ENCODE measurements at regions not wholly inside any gene's neighbourhood (a gene's known extent, or its start where the extent isn't known, plus 50 kb on each side); places are given as distances from the start of the nearest gene placed in this dataset.
"Not testable (repeated sequence)": the region's sequence is repeated elsewhere in the genome, so short reads cannot be mapped to it uniquely, and the experiment has no call there.

GRCh38 chr1:200266871-200267270 is 143.0 kb downstream of the ZNF281 start:
- Histone ChIP-seq H3K9ac (ENCODE audit: low read length in 2 of 2) (no peak overlapping the region), H3K4me1 (ENCODE audit: control insufficient read depth, insufficient read depth, low read length) (no peaks in the 10 kb centered on the region), H3K27ac (ENCODE audit: low read length) (no peak overlapping the region), H3K4me3 (ENCODE audit: low read length in 2 of 2) (no peak overlapping the region), H3K9me3 (ENCODE audit: control insufficient read depth in 2 of 2, low read length in 2 of 2) (no peaks in the 10 kb centered on the region), H3K27me3 (ENCODE audit: control insufficient read depth in 1 of 2, insufficient read depth in 2 of 2, low read length in 2 of 2) (no peaks in the 10 kb centered on the region), H3K36me3 (ENCODE audit: control insufficient read depth in 2 of 2, insufficient read depth in 2 of 2, low read length in 2 of 2) (no peaks in the 10 kb centered on the region)

- H3K4me3 ChIP-seq (ENCODE audit: low read length in 2 of 2) = no peak overlapping the region
- H3K36me3 ChIP-seq (ENCODE audit: control insufficient read depth in 2 of 2, insufficient read depth in 2 of 2, low read length in 2 of 2) = no peaks in the 10 kb centered on the region
- no peaks in the 10 kb centered on the region for H3K27me3 ChIP-seq (ENCODE audit: control insufficient read depth in 1 of 2, insufficient read depth in 2 of 2, low read length in 2 of 2)
- no peaks in the 10 kb centered on the region for H3K4me1 ChIP-seq (ENCODE audit: control insufficient read depth, insufficient read depth, low read length)
- H3K27ac ChIP-seq (ENCODE audit: low read length) = no peak overlapping the region
- no peak overlapping the region for H3K9ac ChIP-seq (ENCODE audit: low read length in 2 of 2)
- no peaks in the 10 kb centered on the region for H3K9me3 ChIP-seq (ENCODE audit: control insufficient read depth in 2 of 2, low read length in 2 of 2)
Observed at GRCh38 chr1:200265881-200266280, 144.0 kb downstream of the ZNF281 start.

GRCh38 chr1:200265104-200265503 is 144.7 kb downstream of the ZNF281 start:
- H3K4me1 ChIP-seq (ENCODE audit: control insufficient read depth, insufficient read depth, low read length) = no peaks in the 10 kb centered on the region
- no peaks in the 10 kb centered on the region for H3K27me3 ChIP-seq (ENCODE audit: control insufficient read depth in 1 of 2, insufficient read depth in 2 of 2, low read length in 2 of 2)
- no peaks in the 10 kb centered on the region for H3K36me3 ChIP-seq (ENCODE audit: control insufficient read depth in 2 of 2, insufficient read depth in 2 of 2, low read length in 2 of 2)
- no peak overlapping the region for H3K4me3 ChIP-seq (ENCODE audit: low read length in 2 of 2)
- H3K9me3 ChIP-seq (ENCODE audit: control insufficient read depth in 2 of 2, low read length in 2 of 2) = no peaks in the 10 kb centered on the region
- no peak overlapping the region for H3K9ac ChIP-seq (ENCODE audit: low read length in 2 of 2)
- no peak overlapping the region for H3K27ac ChIP-seq (ENCODE audit: low read length)

- no peak overlapping the region for H3K27ac ChIP-seq (ENCODE audit: low read length)
Observed at GRCh38 chr1:200263203-200263602, 146.6 kb downstream of the ZNF281 start.

GRCh38 chr1:200262326-200262965 is 147.4 kb downstream of the ZNF281 start:
- H3K9me3 ChIP-seq (ENCODE audit: control insufficient read depth in 2 of 2, low read length in 2 of 2) = no peaks in the 10 kb centered on the region
- no peak overlapping the region for H3K9ac ChIP-seq (ENCODE audit: low read length in 2 of 2)
- H3K27me3 ChIP-seq (ENCODE audit: control insufficient read depth in 1 of 2, insufficient read depth in 2 of 2, low read length in 2 of 2) = no peaks in the 10 kb centered on the region
- H3K27ac ChIP-seq (ENCODE audit: low read length) = no peak overlapping the region
- H3K4me3 ChIP-seq (ENCODE audit: low read length in 2 of 2) = no peak overlapping the region
- H3K36me3 ChIP-seq (ENCODE audit: control insufficient read depth in 2 of 2, insufficient read depth in 2 of 2, low read length in 2 of 2) = no peaks in the 10 kb centered on the region
- H3K4me1 ChIP-seq (ENCODE audit: control insufficient read depth, insufficient read depth, low read length) = no peaks in the 10 kb centered on the region

More at GRCh38 chr1:200263203-200263602, 146.6 kb downstream of the ZNF281 start:
- no peaks in the 10 kb centered on the region for H3K27me3 ChIP-seq (ENCODE audit: control insufficient read depth in 1 of 2, insufficient read depth in 2 of 2, low read length in 2 of 2)
- no peaks in the 10 kb centered on the region for H3K9me3 ChIP-seq (ENCODE audit: control insufficient read depth in 2 of 2, low read length in 2 of 2)
- H3K4me1 ChIP-seq (ENCODE audit: control insufficient read depth, insufficient read depth, low read length) = no peaks in the 10 kb centered on the region
- H3K9ac ChIP-seq (ENCODE audit: low read length in 2 of 2) = no peak overlapping the region
- no peaks in the 10 kb centered on the region for H3K36me3 ChIP-seq (ENCODE audit: control insufficient read depth in 2 of 2, insufficient read depth in 2 of 2, low read length in 2 of 2)
- H3K4me3 ChIP-seq (ENCODE audit: low read length in 2 of 2) = no peak overlapping the region

- H3K4me3 ChIP-seq (ENCODE audit: low read length in 2 of 2) = no peak overlapping the region
- no peak overlapping the region for H3K27ac ChIP-seq (ENCODE audit: low read length)
- no peaks in the 10 kb centered on the region for H3K9me3 ChIP-seq (ENCODE audit: control insufficient read depth in 2 of 2, low read length in 2 of 2)
- no peak overlapping the region for H3K9ac ChIP-seq (ENCODE audit: low read length in 2 of 2)
- no peaks in the 10 kb centered on the region for H3K4me1 ChIP-seq (ENCODE audit: control insufficient read depth, insufficient read depth, low read length)
- no peaks in the 10 kb centered on the region for H3K27me3 ChIP-seq (ENCODE audit: control insufficient read depth in 1 of 2, insufficient read depth in 2 of 2, low read length in 2 of 2)
- H3K36me3 ChIP-seq (ENCODE audit: control insufficient read depth in 2 of 2, insufficient read depth in 2 of 2, low read length in 2 of 2) = no peaks in the 10 kb centered on the region
Observed at GRCh38 chr1:200260597-200261335, 149.1 kb downstream of the ZNF281 start.

GRCh38 chr1:200258447-200259375 is 151.1 kb downstream of the ZNF281 start:
- H3K27me3 ChIP-seq (ENCODE audit: control insufficient read depth in 1 of 2, insufficient read depth in 2 of 2, low read length in 2 of 2) = no peaks in the 10 kb centered on the region
- no peak overlapping the region for H3K4me3 ChIP-seq (ENCODE audit: low read length in 2 of 2)
- H3K9me3 ChIP-seq (ENCODE audit: control insufficient read depth in 2 of 2, low read length in 2 of 2) = no peaks in the 10 kb centered on the region
- no peak overlapping the region for H3K9ac ChIP-seq (ENCODE audit: low read length in 2 of 2)
- H3K4me1 ChIP-seq (ENCODE audit: control insufficient read depth, insufficient read depth, low read length) = no peaks in the 10 kb centered on the region
- no peak overlapping the region for H3K27ac ChIP-seq (ENCODE audit: low read length)
- H3K36me3 ChIP-seq (ENCODE audit: control insufficient read depth in 2 of 2, insufficient read depth in 2 of 2, low read length in 2 of 2) = no peaks in the 10 kb centered on the region

- Histone ChIP-seq H3K9ac (ENCODE audit: low read length in 2 of 2) (no peak overlapping the region), H3K27me3 (ENCODE audit: control insufficient read depth in 1 of 2, insufficient read depth in 2 of 2, low read length in 2 of 2) (no peaks in the 10 kb centered on the region), H3K4me3 (ENCODE audit: low read length in 2 of 2) (no peak overlapping the region), H3K9me3 (ENCODE audit: control insufficient read depth in 2 of 2, low read length in 2 of 2) (no peaks in the 10 kb centered on the region), H3K4me1 (ENCODE audit: control insufficient read depth, insufficient read depth, low read length) (no peaks in the 10 kb centered on the region), H3K27ac (ENCODE audit: low read length) (no peak overlapping the region), H3K36me3 (ENCODE audit: control insufficient read depth in 2 of 2, insufficient read depth in 2 of 2, low read length in 2 of 2) (no peaks in the 10 kb centered on the region)
Observed at GRCh38 chr1:200257235-200257634, 152.6 kb downstream of the ZNF281 start.

GRCh38 chr1:200254602-200255001 is 155.2 kb downstream of the ZNF281 start:
- H3K4me1 ChIP-seq (ENCODE audit: control insufficient read depth, insufficient read depth, low read length); H3K4me3 ChIP-seq (ENCODE audit: low read length in 2 of 2); H3K27ac ChIP-seq (ENCODE audit: low read length); H3K9me3 ChIP-seq (ENCODE audit: control insufficient read depth in 2 of 2, low read length in 2 of 2); H3K36me3 ChIP-seq (ENCODE audit: control insufficient read depth in 2 of 2, insufficient read depth in 2 of 2, low read length in 2 of 2); H3K27me3 ChIP-seq (ENCODE audit: control insufficient read depth in 1 of 2, insufficient read depth in 2 of 2, low read length in 2 of 2); H3K9ac ChIP-seq (ENCODE audit: low read length in 2 of 2): not testable (repeated sequence)

GRCh38 chr1:200253774-200254495 is 155.9 kb downstream of the ZNF281 start:
- no peaks in the 10 kb centered on the region for H3K4me1 ChIP-seq (ENCODE audit: control insufficient read depth, insufficient read depth, low read length)
- H3K9ac ChIP-seq (ENCODE audit: low read length in 2 of 2) = no peak overlapping the region
- H3K27ac ChIP-seq (ENCODE audit: low read length) = no peak overlapping the region
- no peak overlapping the region for H3K4me3 ChIP-seq (ENCODE audit: low read length in 2 of 2)
- H3K27me3 ChIP-seq (ENCODE audit: control insufficient read depth in 1 of 2, insufficient read depth in 2 of 2, low read length in 2 of 2) = no peaks in the 10 kb centered on the region
- H3K9me3 ChIP-seq (ENCODE audit: control insufficient read depth in 2 of 2, low read length in 2 of 2) = no peaks in the 10 kb centered on the region
- no peaks in the 10 kb centered on the region for H3K36me3 ChIP-seq (ENCODE audit: control insufficient read depth in 2 of 2, insufficient read depth in 2 of 2, low read length in 2 of 2)
